Right kidney (tissue), 1 donor: ENCODE measurements at regions not wholly inside any gene's neighbourhood (a gene's known extent, or its start where the extent isn't known, plus 50 kb on each side); places are given as distances from the start of the nearest gene placed in this dataset.
A peak's percentile ranks its signal among the peaks of the same experiment; 100 is the strongest.

ENCODE experiments used
- DNase-seq: peaks from one replicate; pipeline ENCODE4 v3.0.0-alpha.2; 2016

DNA sequence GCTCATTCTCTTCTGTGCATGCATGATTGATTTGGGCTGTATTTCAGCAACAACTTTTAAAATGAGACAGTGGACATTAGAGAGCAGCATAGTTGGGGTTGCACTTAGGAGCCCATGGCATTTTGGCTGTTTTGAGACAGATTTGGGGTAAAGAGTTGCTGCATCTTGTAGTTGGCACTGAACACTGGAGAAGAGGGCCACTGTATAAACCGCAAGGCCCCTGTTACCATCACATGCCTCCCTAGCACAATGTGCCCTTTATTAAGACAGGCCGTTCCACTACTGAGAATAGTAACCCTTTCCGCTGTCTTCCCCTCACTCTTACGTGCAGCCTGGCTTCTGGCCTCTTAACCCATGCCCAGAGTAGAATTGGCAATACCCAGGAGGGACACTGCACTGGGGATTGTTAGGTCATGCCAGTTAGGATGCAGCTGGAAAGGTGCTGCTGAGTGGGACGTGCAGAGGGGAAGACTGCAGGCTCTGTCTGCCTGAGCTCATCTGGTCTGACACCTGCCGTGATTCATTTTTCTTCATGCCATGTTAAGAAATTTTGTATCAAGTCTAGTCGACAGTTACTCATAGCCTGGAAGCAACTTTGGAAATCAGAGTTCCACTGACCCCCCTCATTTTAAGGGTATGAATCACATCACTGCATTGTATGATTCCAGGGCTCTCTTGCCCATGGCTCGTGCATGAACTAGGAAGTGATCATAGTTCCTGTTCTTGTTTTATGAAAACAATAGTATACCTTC lies 146.9 kb upstream of the DMRT1 start:
- peak; percentile 17 for DNase-seq

DNA sequence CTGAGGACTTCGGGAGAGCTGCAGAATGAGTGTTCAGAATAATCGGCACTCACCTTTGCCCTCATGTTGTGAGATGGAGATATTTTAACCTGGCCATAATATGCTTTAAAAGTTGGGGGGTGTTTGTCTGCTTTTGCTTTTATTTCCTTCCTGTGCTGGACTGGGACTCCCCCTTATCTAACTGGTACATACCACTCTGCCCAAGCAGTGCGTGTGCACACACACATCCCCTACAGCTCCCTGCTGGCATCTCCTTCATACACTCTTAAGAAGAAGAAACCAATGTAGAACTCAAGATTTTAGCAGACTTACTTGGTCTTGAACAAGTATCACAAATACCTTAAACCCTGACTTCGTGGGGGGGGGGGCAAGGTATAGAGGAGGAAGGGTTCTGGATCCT lies 146.2 kb upstream of the DMRT1 start:
- DNase-seq: no peak

DNA sequence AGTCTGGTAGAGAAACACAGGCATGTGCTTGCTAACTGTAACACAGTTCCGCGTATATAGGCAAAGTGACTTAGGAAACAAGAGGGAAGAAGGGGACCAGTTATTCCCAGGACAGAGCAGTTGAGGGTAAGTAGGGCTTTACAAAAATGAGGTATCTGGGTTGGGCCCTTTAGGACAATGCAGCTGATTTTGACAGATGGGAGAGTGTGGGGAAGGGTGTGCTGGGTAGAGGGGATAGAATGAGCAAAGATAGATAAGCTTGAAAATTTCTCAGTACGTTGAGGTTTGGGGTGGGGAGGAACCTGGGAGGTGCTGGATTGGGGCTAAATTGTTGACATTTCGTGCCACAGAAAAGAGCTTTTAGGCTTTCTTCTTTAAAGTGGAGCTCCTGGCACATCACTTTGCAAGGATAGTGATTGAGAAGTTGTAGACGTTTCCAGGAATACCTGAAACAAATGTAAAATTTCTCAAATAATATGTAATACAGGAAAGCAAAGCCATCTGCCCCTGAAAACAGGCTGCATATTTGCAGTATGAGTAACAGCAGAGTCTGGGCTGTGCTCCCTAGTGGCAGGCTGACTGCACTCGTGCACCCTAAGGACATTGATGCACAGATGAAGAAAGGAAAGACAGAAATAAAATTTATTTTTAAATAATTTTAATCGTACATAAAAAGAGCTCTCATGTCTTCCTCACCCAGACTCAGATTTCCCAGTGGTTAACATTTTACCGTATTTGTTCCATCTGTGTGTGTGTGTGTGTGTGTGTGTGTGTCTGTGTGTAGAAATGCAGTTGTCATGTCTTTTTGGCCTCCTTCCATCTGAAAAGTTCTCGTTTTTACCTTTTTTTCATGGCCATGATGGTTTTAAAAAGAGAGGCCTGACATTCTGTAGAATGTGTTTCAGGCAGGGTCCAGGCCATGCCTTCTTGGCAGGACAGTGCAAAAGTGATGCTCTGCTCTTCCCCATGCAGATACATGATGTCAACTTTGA lies 144.9 kb upstream of the DMRT1 start:
- DNase-seq: no peak

DNA sequence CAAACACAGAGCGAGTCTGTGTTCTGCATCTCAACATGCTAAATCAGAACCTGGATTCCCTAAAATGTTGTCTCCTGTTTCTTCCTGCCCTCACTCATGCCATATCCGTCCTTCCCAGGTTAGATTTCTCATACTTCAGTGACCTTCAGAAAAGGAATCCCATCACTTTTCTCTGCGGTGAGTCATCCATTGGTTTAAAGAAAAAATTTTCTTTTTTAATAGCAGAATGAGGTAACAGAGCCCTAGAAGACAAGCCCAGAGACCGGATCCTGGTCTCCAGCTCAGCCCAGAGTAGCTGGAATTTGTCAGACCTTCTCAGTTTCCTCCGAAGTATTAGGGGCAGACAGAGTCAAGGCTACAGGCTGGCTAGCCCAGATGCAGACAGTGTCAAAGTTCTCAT lies 143.2 kb upstream of the DMRT1 start:
- no peak for DNase-seq

DNA sequence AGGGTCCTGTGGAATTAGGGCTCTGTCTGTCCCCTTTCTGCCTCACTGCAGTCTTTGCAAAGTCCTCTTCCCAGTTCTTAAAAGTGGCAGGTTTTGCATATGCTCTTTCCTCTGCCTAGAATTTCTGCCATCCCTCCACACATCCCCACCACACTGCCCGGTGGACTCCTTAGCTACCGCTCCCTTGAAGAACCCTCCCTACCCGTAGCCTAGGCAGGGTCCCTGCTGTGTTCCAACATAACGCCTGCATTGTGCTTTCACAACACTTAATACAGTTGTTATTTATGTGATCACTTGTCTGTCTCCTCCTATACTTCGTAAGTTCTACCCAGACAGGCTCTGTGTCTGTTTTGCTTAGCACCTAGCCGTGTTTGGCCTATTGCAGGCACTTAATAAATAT lies 142.5 kb upstream of the DMRT1 start:
- DNase-seq: no peak

DNA sequence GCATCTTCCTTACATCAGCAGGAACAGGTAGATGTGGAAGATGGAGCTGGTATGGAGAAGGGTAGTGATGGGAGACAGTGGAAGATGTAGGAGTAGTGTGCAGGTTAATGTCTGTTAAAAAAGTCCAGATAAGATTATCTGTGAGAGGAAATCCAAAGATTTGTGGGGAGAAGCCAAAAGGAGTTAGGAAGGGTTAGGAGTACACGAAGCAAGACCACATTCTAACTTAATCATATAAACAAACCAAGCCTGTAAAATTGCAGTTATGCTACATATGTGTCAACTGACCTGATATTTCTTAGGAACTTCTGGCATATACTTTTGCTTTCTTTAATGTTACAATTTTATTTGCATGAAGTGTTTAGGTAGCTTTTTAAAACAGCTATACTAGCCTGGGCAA lies 142.1 kb upstream of the DMRT1 start:
- no peak for DNase-seq

DNA sequence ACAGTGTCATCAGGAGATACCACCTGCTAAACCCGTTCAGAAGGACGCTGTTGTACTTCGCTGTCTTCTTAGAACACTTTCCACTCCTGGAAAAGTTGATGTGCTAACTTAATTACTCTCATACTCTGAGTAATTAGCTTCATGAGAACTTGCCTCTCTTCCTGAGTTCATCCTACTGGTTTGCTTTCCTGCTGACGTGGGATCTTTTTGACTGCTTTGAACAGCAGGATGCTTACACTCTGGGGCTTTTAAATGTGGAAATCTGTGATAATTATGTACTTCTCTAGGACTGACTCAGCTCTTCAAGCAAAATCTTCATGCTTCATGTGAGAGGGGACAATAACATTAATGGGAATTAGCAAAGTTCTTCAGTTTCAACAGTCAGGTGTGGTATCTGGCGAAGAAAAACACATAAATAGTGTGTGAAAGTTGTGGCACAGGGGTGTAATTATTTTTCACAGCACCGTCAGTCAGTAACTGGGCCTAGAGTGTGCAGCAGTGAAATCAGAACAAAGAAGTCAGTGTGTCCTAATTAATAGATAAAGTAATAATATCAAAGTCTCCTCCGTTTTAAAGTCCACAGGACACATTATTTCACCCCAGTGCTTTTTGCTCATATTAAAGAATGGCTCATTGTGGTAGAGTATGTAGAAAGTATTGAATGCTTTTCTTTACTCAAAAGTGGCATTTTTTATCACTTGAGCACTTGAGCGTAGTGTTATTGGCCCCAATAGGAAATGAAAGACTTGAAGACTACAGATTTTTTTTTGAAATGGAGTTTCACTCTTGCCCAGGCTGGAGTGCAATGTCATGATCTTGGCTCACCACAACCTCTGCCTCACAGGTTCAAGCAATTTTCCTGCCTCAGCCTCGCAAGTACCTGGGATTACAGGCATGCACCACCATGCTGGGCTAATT lies 140.9 kb upstream of the DMRT1 start:
- no peak for DNase-seq

DNA sequence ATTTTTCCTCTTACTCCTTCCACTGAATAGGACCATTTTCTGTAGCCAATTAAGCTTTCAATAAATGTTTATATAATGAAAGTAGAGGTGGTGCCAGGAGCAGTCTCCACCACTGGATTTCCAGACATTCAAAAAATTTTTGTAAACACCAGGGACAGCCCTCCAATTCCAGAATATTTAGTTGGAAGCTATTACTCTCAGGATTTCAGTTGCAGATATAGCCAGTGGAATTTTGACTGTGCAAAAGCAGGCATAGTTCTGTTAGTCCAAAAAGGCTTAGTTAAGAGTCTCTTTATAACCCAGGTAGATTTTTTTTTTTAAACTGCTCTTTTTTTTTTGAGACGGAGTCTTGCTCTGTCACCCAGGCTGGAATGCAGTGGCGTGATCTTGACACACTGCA lies 138.1 kb upstream of the DMRT1 start:
- DNase-seq: no peak

DNA sequence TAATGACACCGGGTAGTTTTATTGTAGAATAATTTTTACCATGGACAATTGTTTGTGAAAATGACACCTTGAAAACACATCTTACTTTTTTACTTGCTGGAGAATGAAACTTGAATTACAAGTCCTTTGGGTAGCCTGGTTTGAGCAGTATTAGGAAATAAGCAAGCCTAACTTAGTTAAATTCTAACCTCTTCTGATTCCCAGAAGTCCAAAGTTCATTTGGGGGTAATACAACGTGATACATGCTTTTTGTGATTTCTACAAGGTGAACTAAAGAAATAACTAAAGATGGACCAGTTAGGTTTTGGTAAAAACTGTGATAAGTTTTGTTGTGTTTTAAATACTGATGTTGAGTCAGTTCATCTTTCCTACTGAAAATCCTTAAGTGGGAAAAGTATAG lies 135.4 kb upstream of the DMRT1 start:
- peak; percentile 25 for DNase-seq

DNA sequence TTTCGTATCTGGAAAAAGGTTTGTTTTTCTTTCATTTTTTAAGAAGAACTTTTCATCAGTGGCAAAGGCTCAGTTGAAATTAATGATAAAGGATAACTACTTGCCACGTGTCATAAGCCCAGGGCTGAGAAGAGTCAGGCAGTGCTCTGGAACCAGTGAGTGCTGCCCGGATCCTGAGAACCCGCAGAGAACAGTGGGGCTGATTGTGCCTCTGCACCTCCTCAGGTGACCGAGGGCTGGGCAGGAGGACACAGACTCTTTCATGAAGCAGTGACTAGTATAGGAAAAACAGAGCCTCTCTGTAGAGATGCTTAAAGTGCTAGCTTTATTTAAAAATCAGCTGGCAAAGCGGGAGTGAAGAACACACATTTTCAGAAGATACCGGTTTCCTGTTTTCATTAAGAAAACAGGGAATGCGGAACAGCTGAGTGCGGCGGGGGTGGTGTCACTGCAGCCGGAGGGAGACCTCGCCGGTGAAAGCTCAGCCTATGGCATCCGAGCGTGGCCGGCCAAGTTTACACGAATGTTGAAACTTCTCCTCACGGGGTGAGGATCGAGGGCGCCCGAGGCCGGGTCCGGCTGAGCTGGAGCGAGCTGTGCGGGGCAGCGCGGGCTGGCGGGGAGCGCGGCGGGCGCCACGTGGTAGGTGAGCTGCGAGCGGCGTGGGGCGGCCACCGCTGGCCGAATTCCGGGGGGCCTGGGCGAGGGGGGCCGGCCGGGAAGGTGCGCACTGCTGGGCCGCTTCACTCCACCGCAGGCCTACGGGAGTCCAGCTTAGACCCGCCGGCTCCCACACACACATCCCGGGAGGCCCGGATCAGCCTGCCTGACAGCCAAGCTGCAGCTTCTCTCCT lies 134.7 kb upstream of the DMRT1 start:
- DNase-seq: peak; percentile 80

DNA sequence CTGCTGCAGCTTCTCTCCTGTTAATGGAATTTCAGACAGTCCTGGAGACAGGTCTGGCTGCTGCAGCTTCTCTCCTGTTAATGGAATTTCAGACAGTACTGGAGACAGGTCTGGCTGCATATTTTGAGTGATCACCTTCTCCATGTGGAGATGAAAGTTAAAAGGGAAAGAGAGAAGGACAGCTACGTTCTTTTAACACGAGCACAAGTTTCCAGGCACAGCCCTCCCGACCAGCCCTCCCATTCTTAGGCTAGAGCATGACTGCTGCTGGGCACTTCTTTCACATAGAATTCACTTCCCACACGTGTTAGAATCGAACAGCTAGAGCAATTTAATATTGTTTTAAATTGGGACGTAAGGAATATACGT lies 133.3 kb upstream of the DMRT1 start:
- DNase-seq: no peak

DNA sequence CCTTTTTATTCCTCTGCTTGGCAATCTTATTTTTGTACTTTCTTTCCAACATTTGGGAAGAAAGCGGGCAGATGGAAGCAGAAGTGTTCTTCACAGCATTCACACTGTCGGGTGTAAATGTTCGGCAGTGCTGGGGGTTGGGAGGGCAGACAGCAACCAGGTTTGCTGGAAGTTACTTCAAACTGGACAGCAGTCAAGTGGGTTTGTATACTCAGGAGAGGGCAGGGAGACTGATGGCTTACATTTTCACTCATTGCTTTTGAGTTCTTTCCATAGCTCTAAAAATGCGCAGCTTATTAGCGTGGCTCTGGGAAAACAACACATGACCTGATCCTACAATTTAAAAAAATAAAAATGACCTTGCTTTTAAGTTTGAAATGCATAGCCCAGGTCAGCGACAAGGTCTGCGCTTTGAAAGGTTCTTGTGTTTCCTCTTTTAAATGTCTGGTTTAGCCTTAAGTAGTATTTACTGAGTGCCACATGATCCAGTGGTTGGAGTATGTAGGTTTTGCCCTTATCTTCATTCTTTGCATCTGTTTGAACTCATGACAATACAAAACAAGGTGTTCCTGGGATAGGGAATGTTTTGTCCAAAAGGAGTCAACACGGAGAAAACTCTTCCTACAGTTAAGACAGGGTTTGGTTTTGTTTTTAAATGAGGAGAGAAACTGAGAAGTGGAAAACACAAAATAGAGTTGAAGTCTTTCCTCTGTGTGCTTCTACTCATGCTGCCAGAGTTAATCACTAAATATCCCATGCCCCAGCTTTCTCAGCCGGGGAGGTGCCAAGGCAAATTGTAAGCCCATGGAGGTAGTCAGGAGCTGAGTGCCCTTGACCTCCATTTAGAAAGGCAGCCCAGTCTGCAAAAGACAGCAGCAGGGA lies 132.7 kb upstream of the DMRT1 start:
- peak; percentile 24 for DNase-seq

DNA sequence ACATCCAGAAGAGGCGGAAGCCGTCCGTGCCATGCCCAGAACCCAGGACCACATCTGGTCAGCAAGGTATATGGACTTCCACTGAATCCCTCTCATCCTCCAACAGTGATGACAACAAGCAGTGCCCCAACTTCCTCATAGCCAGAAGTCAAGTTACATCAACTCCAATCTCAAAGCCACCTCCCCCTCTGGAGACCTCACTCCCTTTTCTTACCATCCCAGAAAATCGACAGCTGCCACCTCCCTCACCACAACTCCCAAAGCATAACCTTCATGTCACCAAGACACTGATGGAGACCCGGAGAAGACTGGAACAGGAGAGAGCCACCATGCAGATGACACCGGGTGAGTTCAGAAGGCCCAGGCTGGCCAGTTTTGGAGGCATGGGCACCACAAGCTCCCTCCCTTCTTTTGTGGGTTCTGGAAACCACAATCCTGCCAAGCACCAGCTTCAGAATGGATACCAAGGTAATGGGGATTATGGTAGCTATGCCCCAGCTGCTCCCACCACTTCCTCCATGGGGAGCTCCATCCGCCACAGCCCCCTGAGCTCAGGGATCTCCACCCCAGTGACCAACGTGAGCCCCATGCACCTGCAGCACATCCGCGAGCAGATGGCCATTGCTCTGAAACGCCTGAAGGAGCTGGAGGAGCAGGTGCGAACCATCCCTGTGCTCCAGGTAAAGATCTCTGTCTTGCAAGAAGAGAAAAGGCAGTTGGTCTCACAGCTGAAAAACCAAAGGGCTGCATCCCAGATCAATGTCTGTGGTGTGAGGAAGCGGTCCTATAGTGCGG lies 130.3 kb upstream of the DMRT1 start:
- DNase-seq: no peak

DNA sequence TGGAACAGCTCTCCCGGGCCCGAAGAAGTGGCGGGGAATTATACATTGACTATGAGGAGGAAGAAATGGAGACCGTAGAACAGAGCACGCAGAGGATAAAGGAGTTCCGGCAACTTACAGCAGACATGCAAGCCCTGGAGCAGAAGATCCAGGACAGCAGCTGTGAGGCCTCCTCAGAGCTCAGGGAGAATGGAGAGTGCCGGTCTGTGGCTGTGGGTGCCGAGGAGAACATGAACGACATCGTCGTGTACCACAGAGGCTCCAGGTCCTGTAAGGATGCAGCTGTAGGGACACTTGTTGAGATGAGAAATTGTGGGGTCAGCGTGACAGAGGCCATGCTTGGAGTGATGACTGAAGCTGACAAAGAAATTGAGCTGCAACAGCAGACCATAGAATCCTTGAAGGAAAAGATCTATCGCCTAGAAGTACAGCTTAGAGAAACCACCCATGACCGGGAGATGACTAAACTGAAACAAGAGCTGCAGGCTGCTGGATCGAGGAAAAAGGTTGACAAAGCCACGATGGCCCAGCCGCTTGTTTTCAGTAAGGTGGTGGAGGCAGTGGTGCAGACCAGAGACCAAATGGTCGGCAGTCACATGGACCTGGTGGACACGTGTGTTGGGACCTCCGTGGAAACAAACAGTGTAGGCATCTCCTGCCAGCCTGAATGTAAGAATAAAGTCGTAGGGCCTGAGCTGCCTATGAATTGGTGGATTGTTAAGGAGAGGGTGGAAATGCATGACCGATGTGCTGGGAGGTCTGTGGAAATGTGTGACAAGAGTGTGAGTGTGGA lies 129.5 kb upstream of the DMRT1 start:
- DNase-seq: no peak

DNA sequence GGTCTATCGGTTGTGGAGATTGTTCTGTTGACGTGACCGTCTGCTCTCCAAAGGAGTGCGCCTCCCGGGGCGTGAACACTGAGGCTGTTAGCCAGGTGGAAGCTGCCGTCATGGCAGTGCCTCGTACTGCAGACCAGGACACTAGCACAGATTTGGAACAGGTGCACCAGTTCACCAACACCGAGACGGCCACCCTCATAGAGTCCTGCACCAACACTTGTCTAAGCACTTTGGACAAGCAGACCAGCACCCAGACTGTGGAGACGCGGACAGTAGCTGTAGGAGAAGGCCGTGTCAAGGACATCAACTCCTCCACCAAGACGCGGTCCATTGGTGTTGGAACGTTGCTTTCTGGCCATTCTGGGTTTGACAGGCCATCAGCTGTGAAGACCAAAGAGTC lies 128.9 kb upstream of the DMRT1 start:
- DNase-seq: no peak

DNA sequence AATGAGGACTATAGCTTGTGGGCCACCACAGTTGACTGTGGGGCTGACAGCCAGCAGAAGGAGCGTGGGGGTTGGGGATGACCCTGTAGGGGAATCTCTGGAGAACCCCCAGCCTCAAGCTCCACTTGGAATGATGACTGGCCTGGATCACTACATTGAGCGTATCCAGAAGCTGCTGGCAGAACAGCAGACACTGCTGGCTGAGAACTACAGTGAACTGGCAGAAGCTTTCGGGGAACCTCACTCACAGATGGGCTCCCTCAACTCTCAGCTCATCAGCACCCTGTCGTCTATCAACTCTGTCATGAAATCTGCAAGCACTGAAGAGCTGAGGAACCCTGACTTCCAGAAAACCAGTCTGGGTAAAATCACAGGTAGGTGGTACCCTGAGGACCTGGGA lies 128.4 kb upstream of the DMRT1 start:
- no peak for DNase-seq

DNA sequence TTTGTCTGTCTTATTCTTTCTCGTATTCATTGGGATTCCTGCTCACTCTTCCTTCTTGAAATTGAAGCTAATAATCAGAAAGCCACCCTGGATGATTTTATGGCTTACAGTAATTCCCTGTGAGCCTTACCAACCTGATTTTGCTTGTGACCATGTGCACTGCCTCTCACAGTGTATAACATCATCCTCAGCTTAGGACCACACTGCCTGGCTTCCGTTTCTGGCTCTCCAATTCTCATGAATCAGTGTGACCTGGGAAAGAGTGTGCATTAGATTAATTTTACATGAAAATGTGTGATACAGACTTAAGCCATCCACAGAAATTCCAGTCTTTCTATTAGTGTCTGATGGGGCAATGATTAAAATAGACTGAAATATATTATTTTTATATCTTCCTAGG lies 126.8 kb upstream of the DMRT1 start:
- DNase-seq: no peak

DNA sequence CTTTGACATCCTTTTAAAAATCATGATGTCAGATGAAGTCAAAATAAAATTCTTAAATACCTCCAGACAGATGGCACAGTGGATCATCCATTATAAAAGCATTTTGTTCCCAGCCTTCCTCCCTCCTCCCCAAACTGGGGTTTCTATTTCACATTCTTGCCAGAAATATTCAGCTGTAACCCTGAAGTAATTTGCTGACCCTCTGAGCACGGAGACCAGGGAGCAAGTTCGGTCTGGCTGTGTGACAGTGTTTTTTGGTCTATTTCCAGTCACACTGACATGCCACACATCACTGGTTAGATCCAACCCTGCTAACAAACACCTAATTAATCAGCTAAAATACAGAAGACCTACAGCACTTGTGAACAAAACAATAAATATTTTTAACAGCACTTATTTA lies 126.2 kb upstream of the DMRT1 start:
- no peak for DNase-seq
